MM.1S (cell line): ENCODE measurements at regions not wholly inside any gene's neighbourhood (a gene's known extent, or its start where the extent isn't known, plus 50 kb on each side); places are given as distances from the start of the nearest gene placed in this dataset.

Source experiments
- DNase-seq: peaks from one replicate; pipeline ENCODE4 v3.0.0-alpha.2; 2015
- H2AFZ ChIP-seq: fragments of 300-600 bp; sonication (generic); 2 replicates; pipeline ENCODE4 v1.6.0; 2016; ENCODE audit warnings: antibody characterized with exemption, low read length
- H3F3A ChIP-seq: fragments of 300-600 bp; sonication (generic); 2 replicates; pipeline ENCODE4 v1.6.1; 2016; ENCODE audit warnings: mild to moderate bottlenecking, antibody characterized with exemption, low read length, moderate library complexity, mixed read lengths; ENCODE audit not compliant: insufficient read depth
- H3K27ac ChIP-seq: fragments of 300-600 bp; sonication (generic); 2 replicates; pipeline ENCODE4 v1.5.1; 2016; ENCODE audit warnings: mild to moderate bottlenecking, low read length
- H3K27me3 ChIP-seq: fragments of 300-600 bp; sonication (generic); replicated peaks from 2 replicates; pipeline ENCODE4 v1.6.0; 2016; ENCODE audit warnings: low read length; ENCODE audit not compliant: insufficient read depth
- H3K36me3 ChIP-seq: fragments of 300-600 bp; sonication (generic); replicated peaks from 2 replicates; pipeline ENCODE4 v1.6.1; 2016; ENCODE audit warnings: mild to moderate bottlenecking, low read length, mixed read lengths; ENCODE audit not compliant: insufficient read depth
- H3K4me1 ChIP-seq: fragments of 300-600 bp; sonication (generic); 2 replicates; pipeline ENCODE4 v1.6.1; 2016; ENCODE audit warnings: low read length, mixed read lengths
- H3K4me2 ChIP-seq: fragments of 300-600 bp; sonication (generic); 2 replicates; pipeline ENCODE4 v1.6.0; 2016; ENCODE audit warnings: low read depth, low read length
- H3K4me3 ChIP-seq: fragments of 300-600 bp; sonication (generic); 2 replicates; pipeline ENCODE4 v1.5.1; 2016; ENCODE audit warnings: low read length, mixed read lengths
- H3K79me2 ChIP-seq: fragments of 300-600 bp; sonication (generic); 2 replicates; pipeline ENCODE4 v1.6.1; 2016; ENCODE audit warnings: mixed run types, low read length, mixed read lengths
- H3K9ac ChIP-seq: fragments of 300-600 bp; sonication (generic); 2 replicates; pipeline ENCODE4 v1.6.1; 2016; ENCODE audit warnings: low read length, mixed read lengths
- H3K9me2 ChIP-seq: fragments of 300-600 bp; sonication (generic); replicated peaks from 2 replicates; pipeline ENCODE4 v1.6.1; 2016; ENCODE audit warnings: mild to moderate bottlenecking, low read length, mixed read lengths; ENCODE audit not compliant: insufficient read depth
- H3K9me3 ChIP-seq: fragments of 300-600 bp; sonication (generic); replicated peaks from 2 replicates; pipeline ENCODE4 v1.6.1; 2016; ENCODE audit warnings: mild to moderate bottlenecking, low read length, mixed read lengths; ENCODE audit not compliant: insufficient read depth
- H4K20me1 ChIP-seq: fragments of 300-600 bp; sonication (generic); 2 replicates; pipeline ENCODE4 v1.6.1; 2016; ENCODE audit warnings: mild to moderate bottlenecking, low read length, moderate library complexity, mixed read lengths; ENCODE audit not compliant: insufficient read depth
- CTCF ChIP-seq: fragments of 300-600 bp; sonication (generic); IDR thresholded peaks from 2 replicates; pipeline ENCODE4 v1.5.1; 2016; ENCODE audit warnings: antibody characterized with exemption, low read length, mixed read lengths
- EZH2 ChIP-seq: fragments of 300-600 bp; sonication (generic); optimal IDR thresholded peaks from 2 replicates; pipeline ENCODE3; 2017; ENCODE audit warnings: low read depth, mild to moderate bottlenecking, antibody characterized with exemption, low read length, mixed read lengths
- EZH2phosphoT487 ChIP-seq: fragments of 300-600 bp; sonication (generic); IDR thresholded peaks from 2 replicates; pipeline ENCODE4 v1.6.1; 2018; ENCODE audit warnings: antibody characterized with exemption, low read length

- DNase-seq, result no peak
- Histone ChIP-seq H2AFZ (no peak overlapping the region), H3K9me3 (no peaks in the 10 kb centered on the region), H3K27me3 (no peaks in the 10 kb centered on the region), H4K20me1 (no peaks in the 10 kb centered on the region), H3K4me3 (no peak overlapping the region), H3K27ac (no peak overlapping the region), H3F3A (no peaks in the 10 kb centered on the region), H3K79me2 (no peaks in the 10 kb centered on the region), H3K4me2 (no peak overlapping the region), H3K9me2 (no peaks in the 10 kb centered on the region), H3K36me3 (no peaks in the 10 kb centered on the region), H3K9ac (no peak overlapping the region), H3K4me1 (no peaks in the 10 kb centered on the region)
- TF ChIP-seq CTCF (no peak), EZH2 (no peak), EZH2phosphoT487 (no peak)
Measured at GRCh38 chr9:8256880-8257279, 457.3 kb upstream of the DMAC1 start.

- Histone ChIP-seq H3K4me1 (no peaks in the 10 kb centered on the region), H3K4me2 (no peak overlapping the region), H3K27ac (no peak overlapping the region), H3K36me3 (no peaks in the 10 kb centered on the region), H3K9ac (no peak overlapping the region), H3K9me2 (no peaks in the 10 kb centered on the region), H3F3A (no peaks in the 10 kb centered on the region), H4K20me1 (no peaks in the 10 kb centered on the region), H3K9me3 (no peaks in the 10 kb centered on the region), H2AFZ (no peak overlapping the region), H3K27me3 (no peaks in the 10 kb centered on the region), H3K79me2 (no peaks in the 10 kb centered on the region), H3K4me3 (no peak overlapping the region)
- no peak for DNase-seq
- TF ChIP-seq EZH2 (no peak), EZH2phosphoT487 (no peak), CTCF (no peak)
Measured at GRCh38 chr9:8255850-8256249, 456.3 kb upstream of the DMAC1 start.

- Histone ChIP-seq H4K20me1 (no peaks in the 10 kb centered on the region), H3K4me2 (no peak overlapping the region), H3K4me3 (no peak overlapping the region), H3K79me2 (no peaks in the 10 kb centered on the region), H3K9me2 (no peaks in the 10 kb centered on the region), H2AFZ (no peak overlapping the region), H3K36me3 (no peaks in the 10 kb centered on the region), H3K9ac (no peak overlapping the region), H3F3A (no peaks in the 10 kb centered on the region), H3K9me3 (no peaks in the 10 kb centered on the region), H3K27ac (no peak overlapping the region), H3K4me1 (no peaks in the 10 kb centered on the region), H3K27me3 (no peaks in the 10 kb centered on the region)
- TF ChIP-seq EZH2phosphoT487 (no peak), EZH2 (no peak), CTCF (no peak)
- no peak for DNase-seq
Measured at GRCh38 chr9:8254541-8254940, 455.0 kb upstream of the DMAC1 start.

- no peaks in the 10 kb centered on the region for H3K27me3 ChIP-seq
- TF ChIP-seq EZH2phosphoT487 (no peak), CTCF (no peak), EZH2 (no peak)
- no peaks in the 10 kb centered on the region for H3K9me2 ChIP-seq
- H3K4me2 ChIP-seq, result no peak overlapping the region
- no peaks in the 10 kb centered on the region for H3F3A ChIP-seq
- H3K79me2 ChIP-seq, result no peaks in the 10 kb centered on the region
- no peak overlapping the region for H3K27ac ChIP-seq
- no peaks in the 10 kb centered on the region for H3K9me3 ChIP-seq
- H2AFZ ChIP-seq, result no peak overlapping the region
- no peaks in the 10 kb centered on the region for H3K4me1 ChIP-seq
- H3K4me3 ChIP-seq, result no peak overlapping the region
- H3K9ac ChIP-seq, result no peak overlapping the region
- no peak for DNase-seq
- no peaks in the 10 kb centered on the region for H4K20me1 ChIP-seq
- H3K36me3 ChIP-seq, result no peaks in the 10 kb centered on the region
Measured at GRCh38 chr9:8252445-8252844, 452.9 kb upstream of the DMAC1 start.
